HUDEP-2 (cell line): ENCODE measurements at regions not wholly inside any gene's neighbourhood (a gene's known extent, or its start where the extent isn't known, plus 50 kb on each side); places are given as distances from the start of the nearest gene placed in this dataset.
"Not testable (repeated sequence)": the region's sequence is repeated elsewhere in the genome, so short reads cannot be mapped to it uniquely, and the experiment has no call there.

Source experiments
- DNase-seq, 76 experiments: peaks; one replicate each; lab custom pipeline; 2025; ENCODE audit not compliant: unreplicated experiment in 76 of 76; lab: John Stamatoyannopoulos, UW

DNA sequence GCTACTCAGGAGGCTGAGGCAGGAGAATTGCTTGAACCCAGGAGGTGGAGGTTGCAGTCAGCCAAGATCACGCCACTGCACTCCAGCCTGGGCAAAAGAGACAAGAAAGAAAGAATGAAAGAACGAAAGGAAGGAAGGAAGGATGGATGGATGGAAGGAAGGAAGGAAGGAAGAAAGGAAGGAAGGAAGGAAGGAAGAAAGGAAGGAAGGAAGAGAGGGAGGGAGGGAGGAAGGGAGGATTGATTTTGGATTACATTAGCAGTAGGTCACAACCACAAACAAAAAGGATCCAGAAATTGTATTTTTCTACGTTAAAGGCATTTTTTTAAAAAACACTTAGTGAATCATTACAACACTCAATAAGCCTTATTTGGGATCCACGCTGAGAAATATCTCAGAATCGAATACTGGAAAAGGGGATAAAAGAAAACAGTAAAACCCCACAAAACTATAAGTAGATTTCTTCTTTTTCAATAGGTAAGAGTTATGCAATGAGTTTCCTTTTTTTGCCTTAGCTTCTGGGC lies 136.9 kb upstream of the FREM1 start:
- DNase-seq = no peak

DNA sequence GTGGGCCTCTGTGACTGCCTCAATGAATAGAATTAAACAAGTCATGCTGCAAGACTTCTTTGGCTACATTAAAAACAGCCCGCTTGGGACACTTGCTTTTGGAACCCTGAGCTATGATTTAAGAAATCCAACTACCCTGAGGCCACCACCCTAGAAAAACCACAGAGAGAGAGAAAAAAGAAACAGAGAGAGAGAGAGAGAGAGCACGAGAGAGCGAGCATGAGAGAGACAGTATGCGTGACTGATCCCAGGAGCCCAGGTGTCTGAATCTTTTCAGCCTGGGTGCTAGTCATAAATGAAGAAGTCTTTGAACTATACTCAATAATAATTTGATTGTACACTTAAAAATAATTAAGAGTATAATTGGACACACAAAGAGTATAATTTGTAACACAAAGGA lies 123.1 kb upstream of the FREM1 start:
- no peak for DNase-seq

DNA sequence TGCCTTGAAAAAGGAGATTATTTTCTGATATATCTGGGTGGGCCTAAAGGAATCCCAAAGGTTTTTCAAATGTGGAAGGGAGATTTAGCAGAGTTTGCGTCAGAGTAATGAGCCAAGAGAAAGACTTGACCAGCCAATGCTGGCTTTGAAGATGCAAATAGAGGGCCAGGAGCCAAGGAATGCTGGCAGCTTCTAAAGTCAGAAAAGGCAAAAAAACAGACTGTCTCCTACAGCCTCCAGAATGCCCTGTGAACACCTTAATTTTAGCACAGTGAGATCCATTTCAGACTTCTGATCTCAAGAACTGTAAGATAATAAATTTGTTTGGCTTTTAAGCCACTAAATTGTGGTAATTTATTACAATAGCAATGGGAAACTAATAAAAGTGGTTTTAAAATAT lies 122.6 kb upstream of the FREM1 start:
- DNase-seq = no peak

DNA sequence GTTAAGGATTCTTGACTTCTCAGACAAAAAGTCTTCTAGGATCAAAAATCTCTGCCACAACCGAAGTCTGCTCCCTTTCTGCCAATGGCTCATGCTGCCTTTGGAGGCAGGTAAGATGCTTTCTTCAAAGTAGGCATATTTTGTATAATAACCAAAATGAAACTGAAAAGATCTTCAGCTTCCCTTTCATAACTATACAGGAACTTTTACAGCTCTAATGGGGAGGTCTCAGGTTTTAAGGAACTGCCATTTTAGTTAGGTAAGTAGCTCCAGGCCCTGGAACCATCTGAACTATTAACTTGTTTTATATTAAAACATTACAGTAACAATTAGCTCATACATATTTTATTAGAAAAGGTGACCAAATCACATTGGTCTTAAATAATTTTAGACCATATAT lies 110.9 kb upstream of the FREM1 start:
- no peak for DNase-seq

DNA sequence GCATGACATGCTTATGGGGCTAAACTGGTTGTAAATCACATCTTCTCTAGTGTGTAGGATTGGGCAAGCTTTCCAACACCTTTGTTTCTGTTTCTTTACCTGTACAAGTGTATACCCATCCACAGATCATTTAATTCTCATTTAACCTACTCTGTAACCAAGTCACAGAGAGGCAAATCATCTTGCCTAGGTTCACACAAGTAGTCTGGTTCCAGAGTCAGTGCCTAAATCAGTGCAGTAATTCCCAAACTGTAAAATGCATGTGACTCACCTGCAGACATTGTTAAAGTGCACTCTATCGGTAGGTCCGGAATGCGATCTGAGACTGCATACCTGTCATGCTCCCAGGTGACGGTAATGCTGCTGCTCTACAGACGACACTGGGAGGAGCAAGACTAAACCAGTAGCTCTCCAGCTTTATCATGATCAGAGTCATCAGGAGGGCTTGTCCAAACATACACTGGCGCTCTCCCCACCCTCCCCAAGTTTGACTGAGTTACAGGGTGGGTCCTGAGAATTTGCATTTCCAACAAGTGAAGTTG lies 107.9 kb upstream of the FREM1 start:
- DNase-seq = no peak

DNA sequence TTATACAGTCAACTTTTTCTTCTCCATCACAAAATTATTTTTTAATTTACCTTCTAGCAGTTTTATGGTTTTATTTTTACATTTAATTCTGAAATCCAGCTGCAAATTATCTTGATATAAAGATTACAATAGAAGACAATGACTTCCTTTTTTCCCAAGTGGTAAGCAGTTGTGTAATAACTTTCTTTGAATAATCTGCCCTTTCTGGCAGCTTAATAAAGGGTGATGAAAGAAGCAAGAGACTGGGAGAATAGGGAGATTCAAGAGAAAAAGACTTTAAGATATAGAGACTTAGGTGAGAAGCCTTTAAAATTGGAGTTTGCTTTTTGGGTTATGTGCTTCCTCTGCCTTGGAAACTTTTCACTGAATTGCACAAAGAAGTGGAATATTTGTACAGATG lies 100.4 kb upstream of the FREM1 start:
- DNase-seq = no peak

DNA sequence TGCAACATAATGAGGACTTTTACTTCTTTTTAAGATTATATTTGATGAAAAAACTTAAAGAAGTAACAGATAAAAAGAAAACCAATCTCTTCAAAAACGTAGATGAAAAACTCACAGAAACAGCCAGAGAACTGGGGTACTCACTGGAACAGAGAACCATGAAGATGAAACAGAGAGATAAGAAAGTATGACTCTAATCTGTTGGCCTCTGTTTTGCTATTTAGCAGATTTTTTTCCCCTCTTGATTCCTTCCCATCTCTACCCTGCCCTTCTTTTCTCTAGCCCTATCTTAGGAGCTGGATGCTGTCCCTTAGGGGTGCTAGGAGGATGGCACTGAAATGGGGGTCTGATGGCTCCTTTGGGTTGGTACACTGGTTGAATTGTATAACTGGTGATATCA lies 97.5 kb upstream of the FREM1 start:
- DNase-seq = no peak

DNA sequence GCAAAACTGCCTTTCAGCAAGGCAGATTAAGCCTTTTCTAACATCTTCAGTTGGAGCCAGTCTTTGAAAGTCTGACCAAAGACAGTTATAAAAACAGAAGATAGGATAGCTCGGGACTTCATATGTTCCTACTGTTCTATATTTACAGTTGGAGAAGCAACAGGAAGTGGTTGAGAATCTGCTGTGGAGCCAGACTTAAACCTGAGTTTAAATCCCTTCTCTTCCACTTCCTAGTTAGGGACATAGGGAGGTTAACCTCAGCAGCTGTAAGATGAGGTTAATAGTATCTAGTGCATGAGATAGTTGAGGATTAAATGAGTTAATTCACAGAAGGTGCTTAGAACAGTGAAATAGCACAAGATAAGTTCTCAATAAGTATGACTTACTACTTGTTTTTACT lies 84.5 kb upstream of the FREM1 start:
- DNase-seq = no peak

DNA sequence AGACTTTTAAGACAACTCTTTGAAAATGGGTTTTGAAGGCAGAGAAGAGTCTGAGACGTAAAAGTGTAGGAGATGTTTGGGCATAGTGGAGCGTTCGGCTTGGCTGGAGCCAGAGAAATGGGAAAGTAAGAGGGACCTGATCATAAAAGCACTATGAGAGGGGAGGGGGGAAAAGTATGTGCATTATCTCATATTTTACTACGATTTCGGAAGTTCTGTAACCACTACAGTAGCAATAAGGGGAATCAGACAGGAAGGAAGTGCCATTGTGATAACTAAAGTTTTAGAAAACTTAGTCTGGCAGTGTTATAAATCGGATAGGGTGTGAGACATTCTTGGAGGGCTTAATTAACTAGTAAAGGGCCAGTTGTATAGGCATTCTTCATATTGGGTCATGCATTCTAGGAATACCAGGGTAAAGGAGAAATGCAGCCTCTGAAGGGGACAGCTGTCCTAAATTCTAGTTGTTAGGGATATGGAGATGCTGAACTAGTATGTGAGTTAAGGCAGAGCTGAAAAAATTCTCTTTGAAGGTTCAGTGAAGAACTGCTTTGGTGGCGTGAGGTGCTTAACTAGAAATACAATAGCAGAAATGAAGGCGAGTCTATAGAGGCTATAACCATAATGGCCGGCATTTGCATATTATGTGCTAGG lies 83.8 kb upstream of the FREM1 start:
- no peak for DNase-seq

DNA sequence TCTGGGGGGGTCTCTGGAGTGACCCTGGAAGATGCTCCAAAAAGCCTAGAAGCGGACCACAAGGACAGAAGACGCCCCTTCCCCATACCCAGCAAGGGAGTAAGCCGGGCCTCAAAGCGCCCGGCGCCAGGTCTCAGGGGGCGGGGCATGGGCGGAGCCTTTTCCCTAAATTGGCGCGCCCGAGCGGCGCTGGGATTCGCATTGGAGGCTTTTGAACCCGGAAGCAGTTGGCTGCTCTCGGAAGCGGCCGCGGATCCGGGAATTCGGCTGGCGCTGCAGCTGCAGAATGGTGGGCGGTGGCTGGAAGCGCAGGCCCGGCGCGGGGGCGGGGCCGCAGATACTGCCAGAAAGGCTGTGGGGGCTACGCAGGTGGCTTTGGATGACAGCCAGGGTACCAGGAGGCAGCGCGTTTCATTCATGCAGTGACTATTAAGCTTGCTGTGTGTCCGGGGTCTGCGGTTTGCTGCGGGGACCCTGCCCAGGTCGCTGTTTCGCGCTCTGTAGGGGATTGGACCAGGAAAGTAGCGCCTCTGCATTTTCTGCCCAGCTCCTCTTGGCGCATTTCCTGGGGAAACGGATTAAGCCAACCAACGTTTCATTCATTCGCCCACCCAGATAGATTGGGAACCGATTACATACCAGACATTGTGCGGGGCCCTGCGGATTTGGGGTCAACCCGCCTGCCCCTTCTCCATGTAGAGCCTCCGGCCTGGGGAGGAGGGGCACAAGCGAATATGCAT lies 83.0 kb upstream of the FREM1 start:
- peak in 19 of 76 experiments; percentile 2 to 70 (median 19) for DNase-seq

DNA sequence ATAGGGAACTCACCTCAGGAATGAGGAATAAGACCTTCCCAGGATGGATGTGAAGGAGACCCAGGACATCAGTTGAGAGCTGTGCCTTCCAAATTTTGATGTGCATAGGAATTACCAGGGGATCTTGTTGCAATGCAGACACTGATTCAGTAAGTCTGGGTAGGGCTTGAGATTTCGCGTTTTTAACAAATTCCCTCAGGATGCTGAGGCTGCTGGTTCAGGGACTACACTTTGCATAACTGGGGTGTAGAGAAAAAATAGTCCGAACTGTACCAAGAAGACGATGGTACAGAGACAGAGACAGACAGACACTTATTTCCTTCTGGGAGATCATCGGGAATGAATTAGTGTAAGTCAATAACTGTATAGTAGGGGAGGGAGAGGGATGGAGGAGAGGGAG lies 82.3 kb upstream of the FREM1 start:
- DNase-seq = no peak

DNA sequence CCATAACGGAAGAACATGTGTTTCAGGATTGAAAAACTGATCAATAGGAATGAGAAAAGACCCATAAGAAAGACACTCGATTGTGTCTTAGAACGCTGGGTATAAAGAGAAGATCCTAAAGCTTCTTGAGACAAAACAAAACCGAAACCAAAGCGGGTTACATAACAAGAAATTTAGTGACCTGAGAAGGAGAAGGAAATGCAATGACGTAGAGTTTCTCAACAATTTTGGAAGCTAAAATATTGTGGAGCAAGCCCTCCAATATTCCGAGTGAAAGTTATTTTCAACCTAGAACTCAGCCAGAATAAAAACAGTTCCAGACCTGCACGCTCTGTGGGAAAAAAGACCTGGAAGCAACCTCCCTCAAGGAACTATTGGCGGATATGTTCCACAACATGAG lies 81.9 kb upstream of the FREM1 start:
- DNase-seq = no peak

DNA sequence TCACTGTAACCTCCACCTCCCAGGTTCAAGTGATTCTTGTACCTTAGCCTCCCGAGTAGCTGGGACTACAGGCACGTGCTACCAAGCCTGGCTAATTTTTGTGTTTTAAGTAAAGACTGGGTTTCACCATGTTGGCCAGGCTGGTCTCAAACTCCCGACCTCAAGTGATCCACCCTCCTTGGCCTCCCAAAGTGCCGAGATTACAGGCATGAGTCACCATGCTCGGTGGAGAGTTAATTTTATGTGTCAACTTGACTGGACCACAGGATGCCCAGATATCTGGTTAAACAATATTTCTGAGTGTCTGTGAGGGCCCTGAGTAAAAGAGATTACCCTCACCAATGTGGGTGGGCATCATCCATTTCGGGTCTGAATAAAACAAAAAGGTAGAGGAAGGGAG lies 80.4 kb upstream of the FREM1 start:
- DNase-seq = not testable (repeated sequence)

DNA sequence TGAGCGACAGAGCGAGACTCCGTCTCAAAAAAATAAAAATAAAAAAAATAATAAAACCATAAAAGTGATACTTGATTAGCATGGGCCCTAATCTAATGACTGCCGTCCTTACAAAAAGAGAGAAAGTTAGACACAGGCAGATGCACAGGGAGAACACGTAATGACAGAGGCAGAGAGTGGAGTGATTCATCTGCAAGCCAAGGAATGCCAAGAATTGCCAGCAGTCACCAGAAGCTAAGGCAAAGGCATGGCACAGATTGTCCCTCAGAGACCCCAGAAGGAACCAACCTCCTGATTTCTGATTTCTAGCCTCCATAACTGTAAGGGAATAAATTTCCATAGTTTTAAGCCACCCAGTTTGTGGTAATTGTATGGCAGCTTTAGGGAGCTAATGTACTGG lies 79.6 kb upstream of the FREM1 start:
- DNase-seq = no peak

DNA sequence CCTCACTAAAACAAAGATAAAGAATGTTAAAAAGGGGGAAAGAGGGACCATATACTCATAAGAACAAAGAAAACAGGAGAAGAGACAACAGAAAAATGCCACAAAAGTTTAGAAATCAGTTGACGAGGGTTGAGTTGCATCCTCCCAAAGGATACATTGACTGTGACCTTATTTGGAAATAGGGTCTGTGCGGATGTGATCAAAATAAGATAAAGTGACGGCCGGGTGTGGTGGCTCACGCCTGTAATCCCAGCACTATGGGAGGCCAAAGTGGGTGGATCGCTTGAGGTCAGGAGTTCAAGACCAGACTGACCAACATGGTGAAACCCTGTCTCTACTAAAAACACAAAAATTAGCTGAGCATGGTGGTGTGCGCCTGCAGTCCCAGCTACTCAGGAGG lies 79.1 kb upstream of the FREM1 start:
- not testable (repeated sequence) for DNase-seq

DNA sequence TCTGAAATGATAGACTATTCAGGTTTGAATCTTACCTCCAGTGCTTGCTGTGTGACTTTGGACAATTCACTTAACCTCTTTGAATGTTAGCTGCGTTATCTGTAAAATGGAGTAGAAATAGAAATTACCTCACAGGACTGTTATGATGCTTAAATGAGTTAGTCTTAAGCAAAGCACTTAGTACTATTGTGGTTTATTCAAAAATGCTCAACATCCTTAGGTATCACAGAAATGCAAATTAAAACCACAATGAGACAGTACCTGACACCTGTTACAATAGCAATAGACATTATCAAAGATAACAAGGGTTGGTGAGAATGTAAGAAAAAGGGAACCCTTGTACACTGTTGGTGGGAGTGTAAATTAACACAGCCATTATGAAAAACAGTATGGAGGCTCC lies 77.6 kb upstream of the FREM1 start:
- no peak for DNase-seq

DNA sequence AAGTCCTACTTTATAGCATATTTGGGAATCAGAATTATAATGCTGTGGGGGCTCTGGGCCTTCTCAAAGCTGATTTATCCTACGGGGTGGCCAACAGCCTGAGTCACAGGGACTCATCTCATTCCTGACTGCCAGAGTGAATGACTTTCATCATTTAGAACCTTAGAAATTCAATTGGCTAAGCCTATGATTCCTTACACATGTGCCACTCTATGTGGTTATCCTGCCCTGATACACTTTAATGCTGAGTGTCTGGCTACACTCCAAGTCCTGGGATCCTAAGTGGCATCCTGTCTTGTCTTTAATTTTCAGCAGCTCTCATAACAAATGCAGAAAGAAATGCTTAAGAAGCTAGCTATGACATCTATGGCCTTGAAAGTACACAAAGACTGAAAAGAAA lies 75.2 kb upstream of the FREM1 start:
- DNase-seq = no peak

DNA sequence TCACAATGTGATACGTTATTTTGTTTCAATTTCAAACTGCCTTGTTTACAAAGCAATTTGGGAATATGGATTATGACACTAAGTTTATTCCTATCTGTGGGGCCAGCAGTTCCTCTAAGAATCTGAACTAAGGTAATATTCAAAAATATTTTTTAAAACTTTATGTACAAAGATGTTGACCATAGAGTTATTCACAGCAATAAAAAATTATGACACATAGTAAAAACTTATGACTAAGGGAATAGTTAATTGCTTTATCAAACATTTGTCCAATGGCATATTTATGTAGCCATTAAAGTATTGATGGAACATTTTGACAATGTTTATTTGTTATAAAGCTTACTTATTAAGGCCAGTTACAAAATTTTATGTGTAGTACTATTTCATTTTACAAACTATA lies 73.4 kb upstream of the FREM1 start:
- DNase-seq = no peak

DNA sequence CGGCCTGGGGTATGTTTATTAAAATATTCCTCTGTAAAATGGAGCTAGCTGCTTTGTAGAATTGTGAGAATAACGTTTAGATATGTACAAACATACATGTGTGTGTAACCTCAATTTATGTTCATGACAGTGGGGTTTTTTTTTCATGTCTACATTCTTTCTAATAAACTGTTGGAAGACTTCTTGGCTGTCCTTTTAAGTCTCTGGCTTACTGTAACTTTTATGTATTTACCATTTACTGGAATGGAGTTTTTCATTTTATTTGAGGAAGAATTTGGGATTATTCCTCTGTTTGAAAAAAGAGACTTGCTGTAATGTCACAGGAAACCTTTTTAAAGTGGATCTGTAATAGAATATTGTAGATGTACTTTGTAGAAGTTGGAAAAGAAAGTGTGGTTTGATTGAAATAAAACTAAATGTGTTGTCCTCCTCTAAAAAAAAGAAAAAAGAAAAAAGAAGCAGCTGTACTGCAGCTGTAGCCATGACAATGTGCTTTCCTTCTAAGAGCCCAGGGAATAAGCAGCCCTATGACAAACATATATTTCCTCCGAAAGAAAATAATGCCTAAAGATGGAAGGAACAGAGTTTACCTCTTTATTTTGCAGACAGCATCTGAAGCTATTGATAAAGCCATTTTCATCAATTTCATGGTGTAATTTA lies 71.2 kb upstream of the FREM1 start:
- no peak for DNase-seq

DNA sequence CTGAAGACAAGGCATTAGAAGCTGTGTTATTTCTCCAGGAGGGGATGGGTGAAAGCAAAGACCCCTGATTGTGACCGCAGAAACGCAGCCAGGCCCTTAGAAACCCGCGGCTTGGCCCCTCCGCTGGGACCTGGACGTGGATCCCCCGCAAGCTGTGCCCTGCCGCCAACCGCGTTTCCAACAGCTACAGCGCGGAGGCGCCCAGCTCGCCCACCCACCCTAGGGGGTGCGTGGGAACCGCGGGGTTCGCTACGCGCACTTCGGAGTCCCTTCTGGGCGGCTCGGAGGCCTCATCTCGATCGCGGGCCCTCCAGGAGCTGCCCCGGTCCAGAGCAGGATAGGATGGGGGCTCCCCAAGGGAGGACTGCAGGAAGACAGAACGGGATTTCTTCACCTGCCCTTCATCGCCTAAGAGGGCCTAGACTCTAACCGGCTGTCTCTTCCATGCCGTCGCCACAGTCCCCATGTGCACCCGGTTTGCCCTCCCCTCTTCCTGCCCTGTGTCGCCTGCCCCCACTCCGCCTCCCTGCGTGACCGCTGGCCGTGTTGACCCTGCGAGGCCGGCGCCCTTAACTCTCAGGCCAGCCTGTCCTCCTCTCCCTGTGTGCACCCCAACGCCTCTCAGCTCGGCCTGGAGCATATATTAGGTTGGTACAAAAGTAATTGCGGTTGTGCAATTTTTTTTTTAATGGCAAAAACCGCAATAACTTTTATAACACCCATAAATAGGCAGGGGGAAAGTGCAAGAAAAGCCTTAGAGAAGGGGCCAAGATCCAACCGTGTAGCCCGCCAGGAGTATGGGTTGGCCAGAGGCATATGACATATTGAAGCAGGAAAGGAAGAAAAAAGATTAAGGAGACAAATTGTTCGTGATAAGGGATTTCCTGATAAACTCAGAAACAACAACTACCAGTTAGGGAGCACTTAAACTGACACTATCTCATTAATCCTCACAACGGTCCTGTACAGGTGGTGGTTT lies 68.1 kb upstream of the FREM1 start:
- DNase-seq = no peak
